Suprapubic skin (tissue), 4 donors: ENCODE measurements at regions not wholly inside any gene's neighbourhood (a gene's known extent, or its start where the extent isn't known, plus 50 kb on each side); places are given as distances from the start of the nearest gene placed in this dataset.

Source experiments
- CTCF ChIP-seq, 2 donors: fragments of 200-600 bp in 1 of 2; fragments of 450-650 bp in 1 of 2; sonication (generic) in 1 of 2; IDR thresholded peaks; one replicate each; pipeline ENCODE4 v1.5.1; 2016 to 2019; ENCODE audit warnings: antibody characterized with exemption in 2 of 2, mild to moderate bottlenecking in 1 of 2, moderate library complexity in 1 of 2
- EP300 ChIP-seq: sonication (generic); formaldehyde crosslinking; IDR thresholded peaks from one replicate; pipeline ENCODE4 v1.6.1; 2017; ENCODE audit warnings: antibody characterized with exemption
- POLR2A ChIP-seq, 2 donors: fragments of 450-650 bp; IDR thresholded peaks; one replicate each; pipeline ENCODE4 v1.6.1; 2017; ENCODE audit warnings: antibody characterized with exemption in 2 of 2, mild to moderate bottlenecking in 2 of 2, moderate library complexity in 2 of 2
- POLR2AphosphoS5 ChIP-seq, 3 donors: sonication (generic); formaldehyde crosslinking; IDR thresholded peaks; one replicate each; pipeline ENCODE4 v1.6.1; 2017; ENCODE audit warnings: antibody characterized with exemption in 3 of 3

- no peak for TF ChIP-seq CTCF (IDR thresholded peaks at IDR 0.05)
- TF ChIP-seq POLR2A (IDR thresholded peaks at IDR 0.05), result no peak
- no peak for TF ChIP-seq POLR2AphosphoS5 (IDR thresholded peaks at IDR 0.05)
- TF ChIP-seq EP300, result no peak
Observed at GRCh38 chr6:94698773-94699172, 878.6 kb upstream of the MANEA start.
